HG03342 (cell line): ENCODE measurements at regions not wholly inside any gene's neighbourhood (a gene's known extent, or its start where the extent isn't known, plus 50 kb on each side); places are given as distances from the start of the nearest gene placed in this dataset.
A peak's percentile ranks its signal among the peaks of the same experiment; 100 is the strongest.
"Not testable (repeated sequence)": the region's sequence is repeated elsewhere in the genome, so short reads cannot be mapped to it uniquely, and the experiment has no call there.

ENCODE experiments used
- ATAC-seq: cut with Tn5 transposase; IDR thresholded peaks from one replicate; pipeline ENCODE4 v1.9.1; 2021; ENCODE audit warnings: mild to moderate bottlenecking, moderate library complexity; ENCODE audit not compliant: unreplicated experiment

GRCh38 chr5:130957151-130957550 lies 207.9 kb downstream of the HINT1 start:
- no peak for ATAC-seq

GRCh38 chr5:130955041-130955440 lies 210.0 kb downstream of the HINT1 start:
- ATAC-seq = no peak

GRCh38 chr5:130954336-130954735 lies 210.7 kb downstream of the HINT1 start:
- no peak for ATAC-seq

GRCh38 chr5:130939059-130939458 lies 226.0 kb downstream of the HINT1 start:
- ATAC-seq = no peak

- no peak for ATAC-seq
Measured at GRCh38 chr5:130937046-130937445, 228.0 kb downstream of the HINT1 start.

- no peak for ATAC-seq
Measured at GRCh38 chr5:130923543-130924124, 241.4 kb downstream of the HINT1 start.

- ATAC-seq = no peak
Measured at GRCh38 chr5:130912088-130912487, 253.0 kb downstream of the HINT1 start.

GRCh38 chr5:130908186-130908585 lies 256.9 kb downstream of the HINT1 start:
- no peak for ATAC-seq

GRCh38 chr5:130897537-130898195 lies 267.4 kb downstream of the HINT1 start:
- not testable (repeated sequence) for ATAC-seq

GRCh38 chr5:130897181-130897536 lies 267.9 kb downstream of the HINT1 start:
- not testable (repeated sequence) for ATAC-seq

GRCh38 chr5:130896636-130897035 lies 268.4 kb downstream of the HINT1 start:
- no peak for ATAC-seq

- no peak for ATAC-seq
Measured at GRCh38 chr5:130893006-130893405, 272.1 kb downstream of the HINT1 start.

GRCh38 chr5:130890610-130891009 lies 274.4 kb downstream of the HINT1 start:
- no peak for ATAC-seq

- no peak for ATAC-seq
Measured at GRCh38 chr5:130885691-130886090, 279.4 kb downstream of the HINT1 start.

- no peak for ATAC-seq
Measured at GRCh38 chr5:130885027-130885426, 280.0 kb downstream of the HINT1 start.

- no peak for ATAC-seq
Measured at GRCh38 chr5:130884023-130884422, 281.0 kb downstream of the HINT1 start.

- no peak for ATAC-seq
Measured at GRCh38 chr5:130875656-130876055, 289.4 kb downstream of the HINT1 start.

GRCh38 chr5:130874861-130875417 lies 290.1 kb downstream of the HINT1 start:
- ATAC-seq = no peak

GRCh38 chr5:130871346-130872086 lies 293.5 kb downstream of the HINT1 start:
- peak; percentile 85 for ATAC-seq

- no peak for ATAC-seq
Measured at GRCh38 chr5:130870691-130871090, 294.4 kb downstream of the HINT1 start.

GRCh38 chr5:130868186-130868840 lies 296.7 kb downstream of the HINT1 start:
- ATAC-seq = no peak
